Globus pallidus (tissue), 1 donor: ENCODE measurements at regions not wholly inside any gene's neighbourhood (a gene's known extent, or its start where the extent isn't known, plus 50 kb on each side); places are given as distances from the start of the nearest gene placed in this dataset.
"Not testable (repeated sequence)": the region's sequence is repeated elsewhere in the genome, so short reads cannot be mapped to it uniquely, and the experiment has no call there.

Source experiments
- DNase-seq: peaks from one replicate; pipeline ENCODE4 v3.0.0-alpha.2; 2015; ENCODE audit warnings: low spot score

GRCh38 chr13:50229960-50230661 lies 214.9 kb downstream of the KCNRG start:
- no peak for DNase-seq

DNA sequence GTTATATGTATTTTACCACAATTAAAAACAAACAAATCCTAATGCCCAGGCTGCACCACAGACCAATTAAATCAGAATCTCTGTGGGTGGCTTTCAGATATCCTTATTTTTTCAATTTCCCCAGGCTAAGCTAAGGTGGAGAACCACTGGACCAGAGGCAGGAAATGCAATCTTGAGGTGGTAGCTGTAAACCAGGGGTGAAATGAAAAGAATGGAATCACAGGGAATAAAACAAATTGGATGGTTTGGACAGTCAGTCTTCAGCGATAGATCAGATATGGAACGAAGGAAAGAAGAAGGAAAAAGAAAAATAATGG lies 215.4 kb downstream of the KCNRG start:
- no peak for DNase-seq

- DNase-seq: not testable (repeated sequence)
Observed at GRCh38 chr13:50233574-50233973, 218.3 kb downstream of the KCNRG start.

DNA sequence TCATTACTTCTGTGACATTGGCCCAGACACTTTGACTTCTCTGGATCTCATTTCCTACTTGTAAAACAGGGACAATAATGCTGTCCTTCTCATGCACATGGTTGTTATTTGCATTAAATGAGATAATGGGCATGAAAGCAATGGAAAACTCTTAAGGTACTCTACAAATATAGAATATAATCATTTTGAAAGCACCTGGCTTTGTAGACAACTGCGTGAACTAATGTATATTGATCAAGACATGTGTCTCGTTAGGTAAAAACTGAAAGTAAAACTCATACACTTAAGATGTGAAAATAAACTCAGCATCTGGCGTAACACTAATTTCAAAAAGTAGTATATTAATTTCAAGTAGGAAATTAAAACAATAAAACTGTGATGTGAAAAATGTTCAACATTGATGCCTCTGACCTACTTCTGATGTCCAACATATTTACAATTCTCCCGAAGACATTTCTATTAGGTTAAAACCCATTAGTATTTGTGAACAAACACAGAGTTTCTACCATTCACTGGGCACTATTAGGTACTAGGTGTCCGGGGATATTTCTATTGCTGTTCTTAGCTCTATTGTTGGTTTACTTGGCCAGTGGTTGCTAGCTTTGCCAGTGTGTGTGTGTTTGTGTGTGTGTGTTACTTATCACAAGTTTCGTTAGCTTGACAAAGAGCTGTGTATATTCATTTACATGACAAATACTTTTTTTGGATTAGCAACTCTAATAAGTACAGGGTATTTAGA lies 220.5 kb downstream of the KCNRG start:
- no peak for DNase-seq

DNA sequence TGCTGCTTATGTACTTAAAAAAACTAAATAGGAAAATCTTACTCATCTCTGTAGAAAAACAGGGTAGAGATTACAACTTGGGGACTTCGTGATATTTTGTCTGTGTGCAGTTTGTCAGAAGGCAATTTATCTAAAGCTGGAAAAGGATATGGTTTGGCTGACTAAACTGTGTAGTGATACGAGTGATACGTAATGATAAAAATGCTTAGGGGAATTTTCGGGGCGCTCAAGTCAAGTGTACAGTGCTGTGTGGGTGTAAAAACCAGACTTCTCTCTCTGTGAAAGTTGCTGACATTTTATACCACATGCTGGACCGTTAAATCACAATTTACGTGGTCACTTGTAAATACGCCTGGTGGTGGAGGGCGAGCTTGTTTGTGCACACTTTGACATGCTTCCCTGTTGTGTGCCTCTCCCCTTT lies 221.7 kb downstream of the KCNRG start:
- no peak for DNase-seq

DNA sequence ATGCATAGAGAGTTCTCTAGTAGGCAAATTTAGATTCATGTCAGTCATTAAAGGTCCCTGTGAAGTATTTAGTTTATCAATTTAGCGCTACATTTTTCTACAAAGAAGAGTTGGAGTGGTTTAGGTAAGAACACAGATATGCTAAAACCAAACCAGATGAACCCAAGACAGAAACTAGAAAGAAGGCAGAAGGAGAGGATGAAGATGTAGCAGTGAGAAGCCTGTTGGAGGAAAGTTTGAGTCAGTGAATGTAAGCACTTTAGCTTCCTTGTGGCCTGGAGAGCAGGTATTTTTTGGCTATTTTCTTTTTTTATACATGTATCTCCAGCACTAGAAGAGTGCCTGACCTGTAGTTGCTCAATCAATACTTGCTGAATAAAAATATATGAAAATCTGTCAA lies 223.7 kb downstream of the KCNRG start:
- DNase-seq: no peak

DNA sequence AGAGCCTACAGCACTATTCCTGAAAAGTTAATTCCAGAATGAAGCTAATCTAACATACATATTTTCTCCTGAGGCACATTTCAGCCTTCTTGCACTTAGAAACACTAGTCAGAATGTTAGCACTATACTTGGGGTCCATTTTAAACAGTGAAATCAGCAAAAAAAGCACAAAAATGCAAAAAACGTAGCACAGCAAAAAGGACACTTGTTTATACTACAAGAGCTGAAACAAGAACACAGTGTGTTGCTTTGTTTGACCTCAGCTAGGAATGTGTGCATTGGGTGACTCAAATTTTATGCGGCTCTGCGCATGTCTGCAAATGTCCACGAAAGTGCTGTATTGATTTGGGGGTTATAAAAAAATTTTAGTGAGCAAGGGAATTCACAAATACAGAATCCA lies 226.2 kb downstream of the KCNRG start:
- no peak for DNase-seq

DNA sequence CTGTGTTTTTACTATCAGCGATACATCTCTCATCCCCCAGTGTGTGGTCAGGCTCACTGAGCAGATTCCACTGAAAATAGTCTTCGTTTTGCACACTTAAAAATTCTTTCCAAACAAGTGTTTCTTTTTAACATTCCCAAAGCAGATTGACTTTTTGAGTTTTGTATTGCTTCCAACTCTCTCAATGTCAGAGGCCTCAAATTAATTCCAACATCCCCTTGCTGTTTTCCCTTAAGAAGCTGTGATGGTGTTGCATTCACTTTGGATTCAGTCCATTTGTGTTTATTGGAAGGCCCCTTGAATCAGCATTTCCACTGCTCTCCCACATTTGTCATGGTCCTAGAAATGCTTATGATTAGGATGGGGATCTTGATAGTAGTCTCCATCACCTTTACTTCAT lies 228.7 kb downstream of the KCNRG start:
- DNase-seq: no peak

- no peak for DNase-seq
Observed at GRCh38 chr13:50244355-50244712, 229.1 kb downstream of the KCNRG start.

DNA sequence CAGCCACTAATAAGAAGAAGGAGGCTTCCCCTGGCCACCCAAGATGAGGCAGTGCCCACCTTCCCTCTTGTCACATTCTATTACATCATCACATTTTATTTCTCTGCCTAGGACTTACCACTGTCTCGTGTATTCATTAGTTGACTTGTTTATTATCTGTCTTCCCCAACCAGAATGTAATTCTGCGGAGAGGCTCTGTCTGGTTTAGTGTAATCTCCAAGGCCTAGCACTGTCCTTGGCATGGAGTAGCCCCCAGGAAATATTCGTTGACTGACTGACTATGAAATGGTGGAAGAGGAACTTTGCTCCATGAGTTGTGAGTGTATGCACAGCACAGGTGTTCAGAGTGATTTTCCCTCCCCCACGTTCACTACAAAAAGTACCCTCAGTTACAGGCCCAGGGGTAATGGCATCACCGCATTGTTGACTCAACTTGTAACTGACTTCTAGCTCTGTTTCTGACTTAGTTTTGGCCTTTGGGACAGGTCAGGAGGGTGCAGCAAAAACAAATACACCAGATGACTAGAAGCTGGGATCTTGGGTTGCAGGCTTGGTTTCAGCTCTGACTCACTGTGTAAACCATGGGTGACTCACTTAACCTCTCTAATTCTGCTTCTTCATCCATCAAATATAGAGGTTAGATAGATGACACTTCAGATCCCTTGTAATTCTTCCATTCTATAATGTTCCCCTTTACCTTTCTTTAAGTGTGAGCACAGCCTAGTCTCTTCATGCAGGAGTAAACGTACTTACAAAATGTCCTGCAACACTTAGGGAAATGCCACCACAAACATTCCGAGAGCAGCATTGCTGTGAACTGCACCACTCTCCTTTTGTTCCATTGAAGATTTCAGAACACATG lies 229.7 kb downstream of the KCNRG start:
- DNase-seq: no peak

DNA sequence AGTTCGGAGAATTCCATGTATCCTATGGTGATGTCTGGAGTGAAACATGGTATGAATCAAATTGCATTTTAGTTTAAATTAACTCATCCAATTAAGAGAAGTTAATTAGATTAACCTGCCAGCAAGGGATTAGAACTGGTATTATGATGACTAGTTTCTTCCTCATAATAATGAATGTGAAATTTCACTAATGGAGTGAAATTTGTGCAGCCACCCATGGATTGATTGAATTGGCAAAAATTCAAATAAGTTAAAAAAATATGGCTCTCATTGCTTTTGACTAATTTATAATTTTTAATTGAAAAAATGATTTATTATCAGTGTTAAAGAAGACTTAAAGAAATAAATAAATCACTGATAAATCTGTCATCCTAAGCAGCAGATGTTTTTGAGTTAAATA lies 232.0 kb downstream of the KCNRG start:
- no peak for DNase-seq

DNA sequence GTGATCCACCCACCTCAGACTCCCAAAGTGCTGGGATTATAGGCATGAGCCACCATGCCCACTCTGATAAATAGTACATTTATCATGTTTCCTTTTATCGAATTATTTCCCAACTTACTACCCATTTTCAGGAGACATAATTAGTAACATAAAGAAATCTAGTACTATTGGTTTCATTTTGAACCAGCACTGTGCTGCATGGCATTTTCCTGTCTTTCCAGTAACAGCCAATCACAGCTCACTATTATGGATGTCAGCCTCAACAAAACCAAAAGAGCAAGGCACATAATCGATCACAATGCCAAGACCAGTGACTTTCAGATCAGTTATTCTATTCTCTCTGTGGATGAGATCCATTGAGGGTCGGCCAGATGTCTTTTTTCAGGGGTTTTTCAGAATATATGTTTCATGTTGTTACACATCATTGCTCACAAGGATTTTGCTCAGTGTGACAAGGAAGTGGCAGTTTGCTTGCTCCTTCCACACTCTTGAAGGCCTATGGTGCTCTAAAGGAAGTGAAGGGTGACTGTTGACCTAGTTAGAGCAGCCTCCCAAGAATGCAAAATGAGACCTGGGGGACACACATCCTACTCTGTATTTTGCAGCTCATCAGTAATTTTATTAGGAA lies 233.4 kb downstream of the KCNRG start:
- DNase-seq: no peak

GRCh38 chr13:50249144-50249521 lies 233.9 kb downstream of the KCNRG start:
- no peak for DNase-seq

- DNase-seq: no peak
Observed at GRCh38 chr13:50250401-50250800, 235.2 kb downstream of the KCNRG start.

DNA sequence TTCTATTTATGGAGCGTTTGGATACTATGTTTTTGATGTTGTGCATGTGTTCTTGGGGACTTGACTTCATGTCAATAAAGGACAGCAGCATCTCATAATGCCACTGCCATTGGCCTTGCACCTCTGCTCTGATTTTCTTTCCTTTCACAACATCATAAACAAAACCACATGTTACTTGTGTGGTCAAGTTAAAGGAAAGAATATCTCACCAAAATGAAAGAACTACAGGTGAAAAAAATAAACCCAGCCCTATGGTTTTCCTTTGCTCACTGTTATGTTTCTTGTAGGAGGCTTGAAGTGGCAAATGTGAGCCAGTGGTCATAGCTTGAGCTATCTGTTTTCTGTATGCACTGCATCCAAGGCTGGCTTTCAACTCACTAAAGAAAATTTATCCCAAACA lies 240.4 kb downstream of the KCNRG start:
- no peak for DNase-seq

DNA sequence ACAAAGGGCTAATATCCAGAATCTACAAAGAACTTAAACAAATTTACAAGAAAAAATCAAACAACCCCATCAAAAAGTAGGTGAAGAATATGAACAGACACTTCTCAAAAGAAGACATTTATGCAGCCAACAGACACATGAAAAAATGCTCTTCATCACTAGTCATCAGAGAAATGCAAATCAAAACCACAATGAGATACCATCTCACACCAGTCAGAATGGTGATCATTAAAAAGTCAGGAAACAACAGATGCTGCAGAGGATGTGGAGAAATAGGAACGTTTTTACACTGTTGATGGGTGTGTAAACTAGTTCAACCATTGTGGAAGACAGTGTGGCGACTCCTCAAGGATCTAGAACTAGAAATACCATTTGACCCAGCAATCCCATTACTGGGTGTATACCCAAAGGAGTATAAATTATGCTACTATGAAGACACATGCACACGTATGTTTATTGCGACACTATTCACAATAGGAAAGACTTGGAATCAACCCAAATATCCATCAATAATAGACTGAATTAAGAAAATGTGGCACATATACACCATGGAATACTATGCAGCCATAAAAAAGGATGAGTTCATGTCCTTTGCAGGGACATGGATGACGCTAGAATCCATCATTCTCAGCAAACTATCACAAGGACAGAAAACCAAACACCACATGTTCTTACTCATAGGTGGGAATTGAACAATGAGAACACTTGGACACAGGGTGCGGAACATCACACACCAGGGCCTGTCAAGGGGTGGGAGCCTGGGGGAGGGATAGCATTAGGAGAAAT lies 241.5 kb downstream of the KCNRG start:
- not testable (repeated sequence) for DNase-seq

DNA sequence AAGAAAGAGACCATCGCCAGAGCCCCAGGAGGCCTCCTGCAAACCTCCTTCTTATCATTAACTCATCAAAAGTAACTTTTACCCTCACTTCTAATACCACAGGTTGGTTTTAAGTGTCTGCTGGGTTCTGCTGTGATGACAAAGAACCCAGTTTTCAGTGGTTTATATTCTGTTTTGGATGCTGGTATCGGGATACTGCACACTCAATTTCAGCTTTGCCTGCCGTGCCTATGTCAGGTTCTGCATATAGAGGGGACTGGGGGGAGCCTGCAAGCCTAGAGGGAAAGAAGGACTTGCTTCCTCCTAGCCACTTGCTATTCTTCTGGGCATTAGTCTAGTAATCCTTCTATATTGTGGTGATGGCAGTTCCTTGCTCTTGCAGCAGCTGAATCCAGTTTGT lies 242.4 kb downstream of the KCNRG start:
- DNase-seq: no peak

GRCh38 chr13:50261130-50261901 lies 246.1 kb downstream of the KCNRG start:
- no peak for DNase-seq

DNA sequence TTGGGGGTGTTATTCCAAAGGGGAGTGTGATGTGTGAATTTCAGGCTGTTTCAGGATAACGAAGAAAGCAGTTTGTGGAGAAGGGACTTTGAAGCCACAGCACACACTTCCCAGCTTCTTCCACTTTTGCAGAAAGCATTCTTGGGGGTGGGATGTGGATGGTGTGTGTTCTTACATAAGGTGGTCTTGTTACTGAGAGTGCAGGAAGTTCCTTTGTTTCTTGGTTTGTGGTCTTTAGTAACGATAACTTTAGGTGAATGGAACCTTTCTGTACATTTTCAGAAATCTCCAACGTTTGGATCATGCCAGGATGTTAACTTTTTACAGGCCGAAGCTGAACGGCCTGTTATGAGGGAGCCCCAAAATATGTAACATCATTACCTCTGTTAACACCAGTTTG lies 251.8 kb downstream of the KCNRG start:
- DNase-seq: no peak

DNA sequence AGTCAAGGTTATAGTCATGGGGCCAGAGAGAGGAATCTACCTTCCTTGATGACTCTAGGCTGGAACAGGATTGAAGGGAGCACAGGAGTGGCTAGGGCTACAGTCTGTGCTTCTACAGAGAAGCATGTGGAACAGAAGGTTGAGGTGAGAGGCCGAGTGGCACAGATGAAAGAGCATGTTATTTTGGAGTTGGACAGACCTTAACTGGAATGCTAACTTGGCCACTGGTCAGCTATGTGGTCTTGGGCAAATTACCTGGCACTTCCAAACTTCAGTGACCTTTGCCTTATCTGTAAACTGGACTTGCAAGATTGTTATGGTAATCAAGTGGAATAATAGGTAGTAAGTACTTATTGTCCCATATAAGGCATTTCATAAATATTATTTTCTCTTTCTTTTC lies 252.7 kb downstream of the KCNRG start:
- no peak for DNase-seq

GRCh38 chr13:50268500-50268899 lies 253.3 kb downstream of the KCNRG start:
- DNase-seq: no peak
